ENCODE measurements at regions not wholly inside any gene's neighbourhood (a gene's known extent, or its start where the extent isn't known, plus 50 kb on each side); places are given as distances from the start of the nearest gene placed in this dataset.

GRCh38 chr2:240358080-240358479 lies 77.4 kb upstream of the GPC1 start:
- no peak for DNase-seq (ENCODE audit: low spot score)

GRCh38 chr2:240358821-240359397 lies 76.6 kb upstream of the GPC1 start:
- DNase-seq (ENCODE audit: low spot score) = no peak

GRCh38 chr2:240359695-240360094 lies 75.8 kb upstream of the GPC1 start:
- DNase-seq (ENCODE audit: low spot score) = no peak

- no peak for DNase-seq (ENCODE audit: low spot score)
Measured at GRCh38 chr2:240360645-240361475, 74.6 kb upstream of the GPC1 start.

GRCh38 chr2:240362216-240362755 lies 73.2 kb upstream of the GPC1 start:
- no peak for DNase-seq (ENCODE audit: low spot score)

- DNase-seq (ENCODE audit: low spot score) = no peak
Measured at GRCh38 chr2:240362826-240363745, 72.4 kb upstream of the GPC1 start.

GRCh38 chr2:240363746-240364581 lies 71.5 kb upstream of the GPC1 start:
- no peak for DNase-seq (ENCODE audit: low spot score)

- no peak for DNase-seq (ENCODE audit: low spot score)
Measured at GRCh38 chr2:240364582-240364960, 70.9 kb upstream of the GPC1 start.

- DNase-seq (ENCODE audit: low spot score) = no peak
Measured at GRCh38 chr2:240364961-240365775, 70.3 kb upstream of the GPC1 start.

GRCh38 chr2:240365971-240366471 lies 69.4 kb upstream of the GPC1 start:
- no peak for DNase-seq (ENCODE audit: low spot score)

GRCh38 chr2:240366901-240367300 lies 68.6 kb upstream of the GPC1 start:
- no peak for DNase-seq (ENCODE audit: low spot score)

GRCh38 chr2:240367721-240368120 lies 67.7 kb upstream of the GPC1 start:
- DNase-seq (ENCODE audit: low spot score) = no peak

- no peak for DNase-seq (ENCODE audit: low spot score)
Measured at GRCh38 chr2:240368781-240369331, 66.6 kb upstream of the GPC1 start.

- no peak for DNase-seq (ENCODE audit: low spot score)
Measured at GRCh38 chr2:240369335-240369734, 66.1 kb upstream of the GPC1 start.

GRCh38 chr2:240369801-240370585 lies 65.5 kb upstream of the GPC1 start:
- no peak for DNase-seq (ENCODE audit: low spot score)

GRCh38 chr2:240371129-240372000 lies 64.1 kb upstream of the GPC1 start:
- no peak for DNase-seq (ENCODE audit: low spot score)

- DNase-seq (ENCODE audit: low spot score) = no peak
Measured at GRCh38 chr2:240372101-240372500, 63.4 kb upstream of the GPC1 start.

GRCh38 chr2:240373289-240373885 lies 62.1 kb upstream of the GPC1 start:
- no peak for DNase-seq (ENCODE audit: low spot score)

Measured in germinal center (tissue), 1 donor.